NCI-H146 treated with DMSO at 0.1 percent for 48 hours (cell line): ENCODE measurements at regions not wholly inside any gene's neighbourhood (a gene's known extent, or its start where the extent isn't known, plus 50 kb on each side); places are given as distances from the start of the nearest gene placed in this dataset.
"Not testable (repeated sequence)": the region's sequence is repeated elsewhere in the genome, so short reads cannot be mapped to it uniquely, and the experiment has no call there.

Experiments used
- DNase-seq: peaks from one replicate; lab custom pipeline; 2025; ENCODE audit not compliant: unreplicated experiment; lab: John Stamatoyannopoulos, UW

DNA sequence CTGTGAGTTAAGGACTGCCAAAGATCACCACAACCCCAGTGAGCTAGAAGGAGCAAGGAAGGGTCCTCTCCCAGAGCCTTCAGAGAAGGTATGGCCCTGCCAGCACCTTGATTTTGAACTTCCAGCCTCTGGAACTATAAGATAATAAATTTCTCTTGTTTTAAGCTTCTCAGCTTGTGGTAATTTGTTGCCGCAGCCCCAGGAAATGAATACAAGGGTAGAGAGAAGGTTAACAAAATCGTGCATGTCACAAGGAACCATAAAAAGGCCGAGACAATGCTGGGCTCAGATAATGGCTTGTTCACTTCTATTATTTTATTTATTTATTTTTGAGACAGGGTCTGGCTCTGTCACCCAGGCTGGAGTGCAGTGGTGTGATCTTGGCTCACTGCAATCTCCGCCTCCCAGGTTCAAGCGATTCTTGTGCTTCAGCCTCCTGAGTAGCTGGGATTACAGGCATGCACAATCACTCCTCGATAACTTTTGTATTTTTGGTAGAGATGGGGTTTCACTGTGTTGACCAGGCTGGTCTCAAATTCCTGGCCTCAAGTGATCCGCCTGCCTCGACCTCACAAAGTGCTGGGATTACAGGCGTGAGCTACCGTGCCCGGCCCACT lies 71.5 kb downstream of the WSB1 start:
- not testable (repeated sequence) for DNase-seq

DNA sequence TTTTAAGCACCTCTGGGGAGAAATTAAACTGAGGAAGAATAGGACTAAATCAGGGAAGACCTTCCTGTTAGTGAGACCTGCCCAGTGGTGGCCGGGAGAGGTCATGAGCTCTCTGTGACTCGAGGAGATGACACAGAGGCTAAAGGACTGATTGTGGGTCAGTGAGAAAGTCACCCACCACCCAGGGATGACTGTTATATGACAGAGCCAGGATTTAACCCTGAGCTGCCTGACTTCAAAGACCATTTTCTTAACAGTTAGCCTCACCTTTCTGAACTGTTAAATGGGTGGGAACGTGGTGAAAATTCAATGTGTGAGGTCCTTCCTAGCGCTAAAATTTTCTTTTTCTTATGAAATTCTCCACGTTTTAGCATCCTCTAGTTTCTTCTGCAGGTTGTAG lies 72.5 kb downstream of the WSB1 start:
- DNase-seq, result no peak

DNA sequence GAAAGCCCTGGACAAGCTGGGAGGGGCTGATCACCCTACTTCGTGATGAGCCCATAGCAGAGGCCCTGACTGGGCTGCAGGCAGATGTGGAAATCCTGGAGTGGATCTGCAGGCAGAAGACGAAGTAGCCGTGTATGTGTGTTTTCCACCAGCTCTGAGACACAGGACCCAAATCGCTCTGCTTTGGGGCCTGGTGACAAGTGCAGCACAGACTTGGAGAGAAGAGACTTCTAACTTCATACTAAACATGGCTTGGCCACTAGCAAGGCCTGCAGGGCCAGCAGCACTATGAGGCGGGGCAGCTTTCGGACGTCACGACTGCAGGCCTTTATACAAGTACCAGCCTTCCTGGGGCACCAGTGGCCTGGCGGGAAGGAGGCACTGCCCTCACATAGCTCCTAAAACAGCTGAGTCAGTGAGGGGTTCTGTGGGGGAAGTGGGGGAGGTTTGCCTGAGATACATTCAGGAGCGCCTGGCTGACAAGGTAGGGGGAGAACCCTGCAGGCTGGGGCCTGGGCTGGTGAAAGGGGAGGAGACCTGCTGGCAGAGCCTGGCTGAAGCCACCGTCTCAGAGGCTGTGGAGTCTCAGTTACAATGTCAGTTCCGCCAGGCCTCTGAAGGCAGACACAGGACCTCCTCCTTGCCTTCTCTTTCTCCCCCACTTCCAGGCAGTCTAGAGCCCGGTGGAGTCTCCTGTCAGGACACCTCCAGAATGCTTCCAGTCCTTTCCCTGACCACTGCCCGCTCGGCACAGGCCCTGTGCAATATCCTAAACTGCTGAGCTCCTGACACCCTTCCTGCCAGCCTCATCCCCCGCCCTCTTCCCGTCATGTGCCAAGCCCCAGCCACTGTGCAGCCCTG lies 73.4 kb downstream of the WSB1 start:
- DNase-seq, result no peak

DNA sequence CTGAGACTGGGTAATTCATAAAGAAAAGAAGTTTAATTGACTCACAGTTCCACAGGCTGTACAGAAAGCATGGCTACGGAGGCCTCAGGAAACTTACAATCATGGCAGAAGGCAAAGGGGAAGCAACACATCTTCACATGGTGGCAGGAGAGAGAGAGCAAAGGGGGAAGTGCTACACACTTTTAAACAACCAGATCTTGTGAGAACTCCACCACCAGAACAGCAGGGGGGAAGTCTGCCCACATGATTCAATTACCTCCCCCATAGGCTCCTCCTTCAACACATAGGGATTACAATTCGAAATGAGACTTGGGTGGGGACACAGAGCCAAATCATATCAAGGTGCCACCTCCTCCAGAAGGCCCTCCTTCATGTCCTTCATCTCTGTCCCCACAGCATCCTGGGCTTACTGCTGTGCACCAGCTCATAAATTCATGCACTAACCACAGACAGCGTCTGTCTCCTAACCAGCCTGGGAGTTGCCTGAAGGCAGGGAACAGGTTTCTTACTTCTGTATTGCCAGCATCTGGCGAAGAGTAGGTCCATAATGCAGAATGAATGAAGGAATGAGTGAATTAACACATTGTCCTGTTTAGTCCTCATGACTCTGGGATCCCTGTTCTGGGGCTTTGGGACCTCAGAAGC lies 74.4 kb downstream of the WSB1 start:
- DNase-seq, result no peak

DNA sequence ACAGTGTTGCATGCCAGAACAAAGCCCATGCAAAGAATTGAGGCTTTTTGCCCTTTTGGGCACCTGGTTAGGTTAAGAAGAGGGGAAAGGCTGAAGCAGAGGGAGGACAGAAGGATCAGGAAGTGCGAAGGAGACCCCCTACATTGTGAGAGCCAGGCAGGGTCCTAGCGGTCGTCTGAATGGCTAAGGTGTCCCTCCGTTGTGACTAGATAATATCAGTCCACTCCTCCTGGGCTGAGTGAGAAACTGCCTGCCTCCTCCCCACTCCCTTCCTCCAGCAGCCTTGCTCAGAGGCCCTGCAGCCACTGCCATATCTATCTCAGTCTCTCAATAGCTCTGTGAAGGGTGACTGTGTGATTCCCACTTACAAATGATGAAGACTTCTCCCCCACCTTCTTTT lies 75.1 kb downstream of the WSB1 start:
- DNase-seq, result no peak

DNA sequence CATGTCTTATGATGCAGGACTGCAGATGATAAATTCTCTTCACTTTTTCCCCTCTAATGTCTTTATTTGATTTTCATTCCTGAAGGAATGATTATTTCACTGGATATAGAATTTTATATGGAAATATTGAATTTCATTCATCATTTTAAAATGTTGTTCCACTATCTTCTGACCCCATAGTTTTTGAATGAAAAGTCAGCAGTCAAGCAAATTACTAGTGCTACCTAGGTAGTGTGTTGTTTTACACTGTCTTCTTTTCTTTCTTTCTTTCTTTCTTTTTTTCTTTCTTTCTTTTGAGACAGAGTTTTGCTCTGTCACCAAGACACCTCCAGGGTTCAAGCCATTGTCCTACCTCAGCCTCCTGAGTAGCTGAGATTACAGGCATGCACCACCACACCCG lies 76.9 kb downstream of the WSB1 start:
- no peak for DNase-seq

DNA sequence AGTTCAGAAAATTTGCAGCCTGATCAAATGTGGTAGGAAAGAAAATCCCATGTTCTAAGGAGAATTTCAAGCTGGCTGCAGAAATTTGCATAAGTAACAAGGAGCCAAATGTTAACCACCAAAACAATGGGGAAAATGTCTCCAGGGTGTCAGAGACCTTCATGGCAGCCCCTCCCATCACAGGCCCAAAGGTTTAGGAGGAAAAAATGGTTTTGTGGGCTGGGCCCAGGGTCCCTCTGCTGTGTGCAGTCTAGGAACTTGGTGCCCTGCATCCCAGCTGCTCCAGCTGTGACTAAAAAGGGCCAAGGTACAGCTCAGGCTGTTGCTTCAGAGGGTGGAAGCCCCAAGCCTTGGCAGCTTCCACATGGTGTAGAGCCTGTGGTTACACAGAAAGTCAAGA lies 79.8 kb downstream of the WSB1 start:
- DNase-seq, result not testable (repeated sequence)

DNA sequence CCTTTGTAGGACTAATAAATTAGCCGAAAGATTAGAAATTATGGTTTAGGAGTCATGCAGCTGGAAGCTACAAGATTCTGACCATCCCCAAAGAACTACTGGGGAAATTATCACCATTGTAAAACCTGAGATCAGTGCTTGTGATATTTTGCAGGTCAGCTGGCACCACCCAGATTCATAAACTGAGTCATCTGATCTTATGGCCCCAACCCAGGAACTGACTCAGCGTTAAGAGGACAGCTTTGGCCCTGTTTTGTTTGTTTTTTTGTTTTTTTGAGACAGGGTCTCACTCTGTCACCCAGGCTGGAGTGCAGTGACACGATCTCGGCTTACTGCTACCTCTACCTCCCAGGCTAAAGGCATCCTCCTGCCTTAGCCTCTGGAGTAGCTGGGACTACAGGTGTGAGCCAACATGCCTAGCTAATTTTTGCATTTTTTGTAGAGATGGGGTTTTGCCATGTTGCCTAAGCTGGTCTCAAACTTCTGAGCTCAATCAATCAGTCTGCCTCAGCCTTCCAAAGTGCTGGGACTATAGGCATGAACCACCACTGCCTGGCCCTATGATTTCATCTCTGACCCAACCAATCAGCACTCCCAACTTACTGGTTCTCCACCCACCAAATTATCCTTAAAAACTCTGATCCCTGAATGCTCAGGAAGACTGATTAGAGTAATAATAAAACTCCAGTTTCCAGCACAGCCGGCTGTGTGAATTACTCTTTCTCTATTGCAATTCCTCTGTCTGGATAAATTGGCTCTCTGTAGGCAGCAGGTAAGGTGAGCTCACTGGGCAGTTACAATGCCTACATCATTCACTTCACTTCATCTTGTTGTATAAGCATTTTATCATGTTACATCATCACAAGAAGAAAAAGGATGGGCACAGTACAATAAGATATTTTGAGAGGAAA lies 79.4 kb upstream of the KSR1 start:
- DNase-seq, result no peak

DNA sequence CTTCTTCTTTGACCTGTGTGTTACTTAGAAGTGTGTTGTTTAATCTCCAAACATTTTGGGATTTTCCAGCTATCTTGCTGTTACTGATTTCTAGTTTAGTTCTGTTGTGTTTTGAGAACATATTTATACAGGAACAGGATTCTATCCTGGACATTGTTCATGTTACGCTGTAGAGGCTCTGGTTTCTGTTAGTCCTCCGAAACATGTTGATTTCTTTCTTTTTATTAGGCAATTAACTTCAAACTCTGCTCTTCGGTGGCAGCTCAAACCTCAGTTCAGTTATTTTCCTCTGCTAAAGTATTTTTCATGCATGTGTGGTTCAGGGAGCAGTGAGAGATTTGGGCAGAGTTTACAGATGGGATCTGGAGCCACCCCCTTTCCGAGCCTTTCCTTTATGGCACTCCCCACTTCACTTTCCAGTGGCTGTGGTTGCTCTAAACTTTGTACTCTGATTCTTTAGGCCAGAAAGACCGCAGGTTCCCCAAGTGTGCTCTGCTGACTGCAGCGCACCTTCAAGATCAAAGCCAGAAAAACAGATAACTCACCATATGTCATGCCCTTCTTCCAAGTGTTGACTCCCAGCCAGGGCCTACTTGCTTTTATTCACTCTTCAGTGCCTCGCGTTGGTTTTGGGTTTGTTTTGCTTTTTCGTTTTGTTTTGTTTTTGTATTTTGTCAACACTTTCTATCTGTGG lies 77.6 kb upstream of the KSR1 start:
- DNase-seq, result no peak

DNA sequence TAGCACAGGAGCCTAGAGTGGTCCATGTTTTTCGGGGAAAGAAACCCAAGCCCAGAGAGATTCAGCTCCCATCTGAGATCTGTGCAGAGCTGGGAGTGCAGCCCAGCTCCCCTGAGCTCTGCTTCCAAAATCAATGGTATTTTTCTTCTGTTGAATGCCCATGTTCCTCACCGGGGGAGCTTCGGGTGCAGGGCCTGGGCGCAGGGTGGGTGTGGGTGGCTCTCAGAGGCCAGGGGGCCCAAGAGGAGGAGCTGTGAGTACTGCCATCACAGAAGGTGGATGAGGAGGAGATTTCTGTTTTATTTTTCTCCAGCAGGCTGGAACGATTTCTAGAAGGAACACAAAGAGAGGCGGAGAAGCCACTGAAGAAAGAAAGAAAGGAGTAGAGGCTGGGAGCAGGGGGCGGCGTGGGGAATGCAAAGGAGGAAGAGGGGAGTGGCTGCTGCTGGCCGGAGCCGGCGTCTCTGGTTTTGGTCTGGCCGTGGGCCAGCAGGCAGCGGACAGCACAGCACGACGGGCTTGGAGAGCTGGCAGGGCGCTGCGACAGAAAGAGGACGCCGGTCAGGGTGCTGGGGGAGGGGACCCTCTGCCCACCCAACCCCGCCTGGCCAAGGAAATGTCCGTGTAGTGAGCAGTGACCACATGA lies 76.2 kb upstream of the KSR1 start:
- DNase-seq, result no peak

DNA sequence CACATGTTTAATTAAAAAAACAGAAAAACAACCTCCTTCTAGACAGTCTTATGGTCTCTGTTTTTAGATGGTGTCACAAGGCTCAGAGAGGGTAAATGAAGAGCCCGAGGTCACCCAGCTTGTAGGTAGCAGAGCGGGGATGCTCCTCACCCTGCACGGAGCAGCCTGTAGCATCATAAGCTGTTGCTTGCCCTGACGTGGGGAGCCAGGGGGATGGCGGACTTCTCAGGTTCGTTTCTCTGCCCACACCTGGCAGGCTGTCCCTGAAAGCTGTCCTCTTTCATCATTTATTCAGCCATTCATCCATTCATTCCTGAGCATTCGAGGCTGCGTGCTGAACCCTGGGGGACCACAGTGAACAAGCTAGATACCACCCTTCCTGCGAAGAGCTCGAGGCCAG lies 75.7 kb upstream of the KSR1 start:
- DNase-seq, result no peak

DNA sequence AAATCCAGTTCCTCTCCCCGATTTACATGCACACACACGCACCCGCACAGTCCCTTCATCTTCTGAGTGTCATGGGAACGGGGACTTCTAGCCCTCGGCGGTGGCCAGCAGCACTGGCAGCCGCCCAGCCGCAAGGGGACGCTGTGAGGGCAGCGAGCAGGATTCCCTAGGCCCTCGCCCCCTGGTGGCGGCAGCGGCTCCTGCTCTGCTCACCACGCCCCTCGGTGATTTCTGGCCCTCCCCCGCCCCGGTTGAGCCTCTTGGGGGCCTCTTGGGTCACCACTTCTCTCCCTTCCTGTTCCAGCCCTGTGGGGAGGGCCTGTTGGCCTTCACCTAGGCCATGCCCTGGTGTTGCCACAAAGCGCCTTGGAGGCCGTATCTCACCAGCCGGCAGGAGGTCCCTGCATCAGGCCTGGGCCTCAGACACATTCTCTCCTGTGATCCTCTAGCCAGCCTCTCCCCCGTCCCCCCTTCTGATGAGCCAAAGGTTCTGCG lies 75.2 kb upstream of the KSR1 start:
- DNase-seq, result peak; percentile 49

DNA sequence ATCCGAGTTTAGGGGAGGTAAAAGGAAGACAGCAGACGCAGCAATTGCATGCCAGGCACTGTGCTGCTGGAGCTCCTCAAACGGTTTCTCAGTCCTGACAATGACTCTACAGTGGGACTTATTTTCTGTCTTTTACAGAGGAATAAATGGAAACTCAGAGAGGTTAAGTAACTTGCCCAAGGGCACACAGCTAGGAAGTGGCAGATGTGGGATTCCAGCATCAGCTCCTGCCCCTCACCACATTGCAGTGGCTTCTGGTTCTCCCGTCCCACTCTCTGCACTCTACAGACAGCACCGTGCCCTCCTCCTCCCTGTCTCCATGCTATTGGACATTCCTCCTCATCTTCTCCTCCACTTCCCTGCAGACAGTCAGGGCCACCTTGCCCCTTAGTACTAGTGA lies 74.2 kb upstream of the KSR1 start:
- no peak for DNase-seq

DNA sequence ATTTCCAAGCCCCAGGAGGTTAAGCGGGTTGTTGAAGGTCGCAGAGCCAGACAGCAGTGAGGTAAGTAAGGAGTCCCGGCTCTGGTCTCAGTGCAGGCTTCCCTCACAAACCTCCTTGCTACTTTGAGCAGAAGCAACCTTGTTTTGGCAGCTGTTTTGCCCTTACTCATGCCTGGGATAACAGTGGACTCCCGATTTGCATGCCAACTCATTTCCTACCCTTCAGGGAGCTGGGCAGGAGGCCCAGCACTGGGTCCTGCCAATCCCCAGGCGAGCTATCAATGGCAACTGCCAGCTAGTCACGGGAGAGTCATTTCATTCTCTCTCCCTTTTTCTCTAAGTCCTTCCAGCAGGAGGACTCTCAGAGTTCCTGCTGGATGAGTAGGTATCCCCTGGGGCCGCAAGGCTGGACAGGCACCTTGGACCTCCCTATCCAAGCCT lies 72.0 kb upstream of the KSR1 start:
- DNase-seq, result no peak

DNA sequence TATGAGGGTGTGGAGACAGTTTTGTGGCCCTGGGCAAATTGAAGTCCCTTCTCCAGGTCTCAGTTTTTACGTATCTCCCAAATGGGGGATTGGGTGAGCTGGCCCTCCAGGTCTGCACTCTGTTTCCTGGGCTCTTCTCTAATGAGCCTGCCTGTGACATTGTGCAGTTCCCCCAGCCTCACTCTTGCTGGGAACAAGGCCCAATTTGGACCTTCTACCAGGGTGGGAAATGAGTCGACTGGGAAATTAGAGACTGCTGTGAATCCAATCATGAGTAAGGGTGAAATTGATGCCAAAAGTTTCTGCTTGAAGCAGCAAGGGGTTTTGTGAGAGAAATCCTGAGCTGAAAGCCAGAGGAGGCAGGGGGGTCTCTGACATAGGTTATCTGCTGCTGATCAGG lies 71.5 kb upstream of the KSR1 start:
- no peak for DNase-seq

DNA sequence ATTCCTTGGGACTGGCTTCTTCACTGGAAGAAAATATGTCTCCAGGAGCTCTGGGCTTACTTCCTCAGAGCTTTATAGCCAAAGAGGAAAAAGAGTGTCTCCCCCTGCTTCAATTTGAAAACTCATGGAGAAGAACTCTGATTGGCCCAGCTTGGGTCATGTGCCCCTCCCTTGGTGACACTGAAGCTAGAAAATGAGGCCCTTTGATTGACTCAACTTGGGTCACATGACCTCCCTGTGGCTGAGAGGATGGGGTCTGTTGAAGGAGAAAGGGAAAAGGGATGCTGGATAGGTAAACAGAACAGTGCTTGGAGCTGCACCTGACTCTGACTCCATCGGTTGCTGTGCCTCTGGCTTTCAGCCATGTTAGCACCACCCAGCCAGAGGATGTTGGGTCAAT lies 70.6 kb upstream of the KSR1 start:
- DNase-seq, result no peak

DNA sequence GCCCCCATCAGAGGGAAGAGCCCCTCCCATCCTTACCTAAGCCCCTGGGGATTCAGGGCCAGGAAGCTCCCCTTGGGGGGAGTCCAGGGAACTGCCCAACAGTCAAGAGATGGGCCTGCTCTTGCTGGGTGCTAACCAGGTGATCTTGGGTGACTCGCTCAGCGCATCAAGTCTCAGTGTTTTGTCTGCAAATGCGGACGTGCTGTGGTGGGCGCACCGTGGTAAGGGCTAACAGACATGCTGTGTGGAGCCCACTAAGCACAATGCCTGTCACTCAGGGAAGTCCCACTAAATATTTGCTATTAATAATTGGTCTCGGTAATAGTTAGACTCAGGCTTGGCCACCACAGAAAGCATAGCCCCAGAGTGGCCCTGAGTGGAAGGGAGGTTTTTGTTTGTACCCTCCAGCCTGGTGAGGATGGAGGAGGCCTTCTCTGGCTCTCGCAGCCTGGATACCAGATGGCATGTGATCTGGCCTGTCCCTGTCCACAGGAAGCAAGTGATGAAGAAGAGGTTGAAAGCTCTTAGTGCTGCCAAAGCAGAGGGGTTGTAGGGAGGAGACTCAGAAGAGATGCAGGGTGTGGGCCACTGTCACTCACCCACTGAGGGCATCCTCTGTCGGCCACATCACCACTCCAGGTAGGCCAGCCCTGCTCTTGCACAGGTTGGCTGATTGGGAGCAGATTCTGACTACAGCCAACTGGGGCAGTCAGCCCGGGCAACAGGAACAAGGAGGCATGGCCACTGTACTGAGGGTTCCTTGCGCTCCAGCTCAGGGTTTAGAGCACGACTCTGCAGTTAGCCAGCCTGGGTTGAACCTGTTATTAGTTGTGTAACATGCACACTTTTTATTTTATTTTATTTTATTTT lies 69.8 kb upstream of the KSR1 start:
- DNase-seq, result no peak

DNA sequence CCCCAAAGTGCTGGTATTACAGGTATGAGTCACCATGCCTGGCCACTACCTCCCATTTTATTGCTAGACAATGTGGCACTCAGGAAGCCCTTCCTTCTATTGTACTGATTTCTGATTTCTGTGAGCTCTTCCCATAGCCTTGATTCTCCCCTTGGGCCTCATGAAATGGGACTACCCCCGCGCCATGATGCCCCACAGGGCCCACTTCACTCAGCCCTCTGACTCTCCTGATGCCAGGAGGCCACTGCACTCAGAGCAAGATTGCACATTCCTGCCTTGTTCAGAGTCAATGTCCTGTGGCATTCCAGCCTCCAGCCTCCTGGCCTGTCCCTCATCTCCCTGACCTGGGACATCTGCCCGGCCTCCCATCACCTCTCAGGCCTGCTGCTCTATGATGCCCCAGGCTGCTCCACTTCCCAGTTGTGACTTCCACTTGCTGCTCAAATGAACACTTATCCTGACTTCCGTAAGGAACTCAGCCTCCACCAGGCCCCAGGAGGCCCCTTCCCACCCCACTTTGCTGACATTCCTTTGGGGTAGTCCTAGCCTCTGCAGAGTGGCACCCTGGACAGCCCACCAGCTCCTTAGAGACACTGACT lies 66.6 kb upstream of the KSR1 start:
- DNase-seq, result no peak

DNA sequence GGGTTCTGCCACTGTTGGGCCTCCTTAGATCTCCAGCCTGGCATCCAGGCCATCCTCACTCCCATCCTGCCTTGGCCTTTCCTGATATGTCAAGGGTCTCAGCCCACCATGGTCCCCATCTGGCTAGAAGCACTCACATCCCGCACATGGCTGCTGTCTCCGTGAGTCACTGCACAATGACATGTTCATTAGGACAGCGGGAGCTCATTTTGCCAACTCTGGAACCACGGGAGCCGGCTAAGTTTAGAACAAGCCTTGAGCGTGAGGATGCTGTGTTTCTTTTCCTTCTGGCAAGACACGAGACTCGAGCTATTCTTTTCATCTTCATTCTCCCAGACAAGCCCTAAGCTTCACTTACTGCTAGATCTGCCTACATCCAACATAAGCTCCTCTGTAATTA lies 65.7 kb upstream of the KSR1 start:
- no peak for DNase-seq
